ENCODE measurements at regions not wholly inside any gene's neighbourhood (a gene's known extent, or its start where the extent isn't known, plus 50 kb on each side); places are given as distances from the start of the nearest gene placed in this dataset.

DNA sequence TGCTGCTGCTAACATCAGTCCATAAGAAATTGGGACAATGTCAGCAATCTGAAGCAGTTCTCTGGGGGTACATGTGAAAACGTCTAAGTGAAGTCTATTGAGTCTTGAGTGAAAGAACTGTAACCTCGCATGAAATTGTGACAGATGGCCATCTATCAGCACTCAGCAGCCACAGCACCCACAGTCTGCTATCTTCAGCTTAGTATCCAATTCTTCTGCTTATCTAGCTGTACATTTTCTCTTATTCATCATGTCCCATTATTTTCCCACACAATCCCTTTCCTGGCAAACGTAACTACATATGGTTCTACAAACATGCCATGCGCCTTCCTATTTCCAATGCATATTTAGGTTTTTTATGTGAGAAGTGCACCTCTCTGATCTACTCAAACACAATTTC is 629.7 kb downstream of the NTRK3 start:
- Histone ChIP-seq H3K27ac (ENCODE audit: poor library complexity, severe bottlenecking) (no peak overlapping the region), H3K4me1 (ENCODE audit: insufficient read depth, poor library complexity, severe bottlenecking) (no peaks in the 10 kb centered on the region), H3K36me3 (ENCODE audit: low read depth) (no peaks in the 10 kb centered on the region), H3K27me3 (ENCODE audit: insufficient read depth, poor library complexity, severe bottlenecking) (no peaks in the 10 kb centered on the region), H3K4me3 (ENCODE audit: severe bottlenecking) (no peak overlapping the region), H3K9me3 (ENCODE audit: severe bottlenecking) (peaks cover 3% of the 10 kb centered on the region)
- TF ChIP-seq, protein P1, sequence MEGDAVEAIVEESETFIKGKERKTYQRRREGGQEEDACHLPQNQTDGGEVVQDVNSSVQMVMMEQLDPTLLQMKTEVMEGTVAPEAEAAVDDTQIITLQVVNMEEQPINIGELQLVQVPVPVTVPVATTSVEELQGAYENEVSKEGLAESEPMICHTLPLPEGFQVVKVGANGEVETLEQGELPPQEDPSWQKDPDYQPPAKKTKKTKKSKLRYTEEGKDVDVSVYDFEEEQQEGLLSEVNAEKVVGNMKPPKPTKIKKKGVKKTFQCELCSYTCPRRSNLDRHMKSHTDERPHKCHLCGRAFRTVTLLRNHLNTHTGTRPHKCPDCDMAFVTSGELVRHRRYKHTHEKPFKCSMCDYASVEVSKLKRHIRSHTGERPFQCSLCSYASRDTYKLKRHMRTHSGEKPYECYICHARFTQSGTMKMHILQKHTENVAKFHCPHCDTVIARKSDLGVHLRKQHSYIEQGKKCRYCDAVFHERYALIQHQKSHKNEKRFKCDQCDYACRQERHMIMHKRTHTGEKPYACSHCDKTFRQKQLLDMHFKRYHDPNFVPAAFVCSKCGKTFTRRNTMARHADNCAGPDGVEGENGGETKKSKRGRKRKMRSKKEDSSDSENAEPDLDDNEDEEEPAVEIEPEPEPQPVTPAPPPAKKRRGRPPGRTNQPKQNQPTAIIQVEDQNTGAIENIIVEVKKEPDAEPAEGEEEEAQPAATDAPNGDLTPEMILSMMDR (IDR thresholded peaks at IDR 0.05; ENCODE audit: poor library complexity, severe bottlenecking), result no peak
- no peak for ATAC-seq (ENCODE audit: low read depth)
- no peak for DNase-seq (ENCODE audit: low spot score)

DNA sequence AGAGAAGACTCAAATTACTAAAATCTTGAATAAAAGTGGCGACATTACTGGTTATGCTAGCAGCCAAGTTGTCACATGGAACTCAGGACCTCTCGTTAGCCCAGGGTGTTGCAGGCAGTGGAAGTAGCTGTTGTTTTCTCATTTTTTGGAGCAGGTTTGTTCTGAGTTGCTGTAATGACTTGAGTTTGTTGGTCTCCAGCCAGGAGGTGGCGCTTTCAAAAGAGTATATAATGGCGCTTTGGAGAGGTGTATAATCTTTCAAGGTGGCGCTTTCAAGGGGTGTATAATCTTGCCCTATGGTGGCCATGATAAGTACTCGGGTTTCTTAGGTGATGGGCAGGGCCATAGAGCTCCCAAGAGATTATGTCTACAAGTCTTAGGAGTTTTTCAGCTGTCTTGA is 632.7 kb downstream of the NTRK3 start:
- peaks cover 4% of the 10 kb centered on the region for H3K9me3 ChIP-seq (ENCODE audit: severe bottlenecking)
- no peak overlapping the region for H3K4me3 ChIP-seq (ENCODE audit: severe bottlenecking)
- no peaks in the 10 kb centered on the region for H3K27me3 ChIP-seq (ENCODE audit: insufficient read depth, poor library complexity, severe bottlenecking)
- peaks cover 3% of the 10 kb centered on the region for H3K4me1 ChIP-seq (ENCODE audit: insufficient read depth, poor library complexity, severe bottlenecking)
- ATAC-seq (ENCODE audit: low read depth) (no peak), DNase-seq (ENCODE audit: low spot score) (no peak)
- no peak overlapping the region for H3K27ac ChIP-seq (ENCODE audit: poor library complexity, severe bottlenecking)
- TF ChIP-seq, protein P1 (IDR thresholded peaks at IDR 0.05; ENCODE audit: poor library complexity, severe bottlenecking), result peak; percentile 43
- no peaks in the 10 kb centered on the region for H3K36me3 ChIP-seq (ENCODE audit: low read depth)

DNA sequence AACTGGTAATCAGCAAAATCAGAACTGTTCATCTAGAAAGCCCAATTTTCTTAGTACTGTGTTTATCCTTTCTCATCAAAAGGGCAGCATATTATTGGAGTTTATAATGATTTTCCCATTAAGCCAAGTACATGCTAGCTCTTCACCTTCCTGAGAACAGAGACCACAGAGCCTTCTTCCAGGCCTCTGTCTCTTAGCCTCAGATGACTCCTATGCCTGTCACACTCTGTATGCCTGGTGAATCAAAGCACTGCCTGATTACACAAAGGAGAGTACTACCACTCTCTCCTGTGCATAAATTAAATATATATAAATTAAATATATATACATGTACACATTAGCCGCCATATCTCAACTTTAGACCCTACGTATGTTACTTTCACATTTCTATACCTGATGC is 636.1 kb downstream of the NTRK3 start:
- DNase-seq (ENCODE audit: low spot score) (no peak), ATAC-seq (ENCODE audit: low read depth) (no peak; the same call in 2 of the 3 replicates)
- Histone ChIP-seq H3K4me1 (ENCODE audit: insufficient read depth, poor library complexity, severe bottlenecking) (peaks cover 3% of the 10 kb centered on the region), H3K4me3 (ENCODE audit: severe bottlenecking) (no peak overlapping the region), H3K9me3 (ENCODE audit: severe bottlenecking) (peaks cover 4% of the 10 kb centered on the region), H3K27ac (ENCODE audit: poor library complexity, severe bottlenecking) (no peak overlapping the region), H3K36me3 (ENCODE audit: low read depth) (no peaks in the 10 kb centered on the region), H3K27me3 (ENCODE audit: insufficient read depth, poor library complexity, severe bottlenecking) (no peaks in the 10 kb centered on the region)
- TF ChIP-seq, protein P1 (IDR thresholded peaks at IDR 0.05; ENCODE audit: poor library complexity, severe bottlenecking), result no peak

DNA sequence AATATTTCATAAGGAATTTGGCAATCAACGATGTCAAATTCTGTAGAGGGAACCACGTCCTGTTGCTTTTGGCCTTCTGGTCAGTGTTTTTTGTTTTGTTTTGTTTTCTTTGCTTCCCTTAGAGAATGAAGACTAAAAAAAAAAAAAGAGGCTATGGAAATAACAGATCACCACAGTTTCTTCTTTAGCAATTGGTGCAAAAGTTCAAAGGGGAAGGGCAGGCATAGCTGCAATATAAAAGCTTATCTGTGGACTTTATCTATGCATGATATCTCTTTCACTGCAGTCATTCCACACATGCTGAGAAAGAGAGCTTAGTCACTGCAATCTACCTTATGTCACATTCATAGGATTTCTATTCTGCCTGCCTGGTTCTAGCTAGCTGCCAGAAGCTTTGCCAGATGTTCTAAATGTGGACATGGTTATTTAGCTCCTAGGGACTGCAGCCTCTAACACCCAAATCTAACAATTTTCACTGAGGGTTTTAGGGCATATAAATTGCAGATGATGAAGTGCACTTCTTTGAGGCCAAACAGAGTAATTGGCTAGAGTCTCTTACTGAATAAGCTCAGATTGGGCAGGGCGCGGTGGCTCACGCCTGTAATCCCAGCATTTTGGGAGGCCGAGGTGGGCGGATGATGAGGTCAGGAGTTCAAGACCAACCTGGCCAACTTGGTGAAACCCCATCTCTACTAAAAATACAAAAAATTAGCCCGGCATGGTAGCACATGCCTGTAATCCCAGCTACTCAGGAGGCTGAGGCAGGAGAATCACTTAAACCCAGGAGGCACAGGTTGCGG is 637.2 kb downstream of the NTRK3 start:
- ATAC-seq (ENCODE audit: low read depth) (peak; percentile 86), DNase-seq (ENCODE audit: low spot score) (no peak)
- TF ChIP-seq, protein P1 (IDR thresholded peaks at IDR 0.05; ENCODE audit: poor library complexity, severe bottlenecking), result no peak
- H3K27ac ChIP-seq (ENCODE audit: poor library complexity, severe bottlenecking), result no peak overlapping the region
- H3K4me3 ChIP-seq (ENCODE audit: severe bottlenecking), result no peak overlapping the region
- peaks cover 3% of the 10 kb centered on the region for H3K4me1 ChIP-seq (ENCODE audit: insufficient read depth, poor library complexity, severe bottlenecking)
- no peaks in the 10 kb centered on the region for H3K27me3 ChIP-seq (ENCODE audit: insufficient read depth, poor library complexity, severe bottlenecking)
- peaks cover 4% of the 10 kb centered on the region for H3K9me3 ChIP-seq (ENCODE audit: severe bottlenecking)
- no peaks in the 10 kb centered on the region for H3K36me3 ChIP-seq (ENCODE audit: low read depth)

DNA sequence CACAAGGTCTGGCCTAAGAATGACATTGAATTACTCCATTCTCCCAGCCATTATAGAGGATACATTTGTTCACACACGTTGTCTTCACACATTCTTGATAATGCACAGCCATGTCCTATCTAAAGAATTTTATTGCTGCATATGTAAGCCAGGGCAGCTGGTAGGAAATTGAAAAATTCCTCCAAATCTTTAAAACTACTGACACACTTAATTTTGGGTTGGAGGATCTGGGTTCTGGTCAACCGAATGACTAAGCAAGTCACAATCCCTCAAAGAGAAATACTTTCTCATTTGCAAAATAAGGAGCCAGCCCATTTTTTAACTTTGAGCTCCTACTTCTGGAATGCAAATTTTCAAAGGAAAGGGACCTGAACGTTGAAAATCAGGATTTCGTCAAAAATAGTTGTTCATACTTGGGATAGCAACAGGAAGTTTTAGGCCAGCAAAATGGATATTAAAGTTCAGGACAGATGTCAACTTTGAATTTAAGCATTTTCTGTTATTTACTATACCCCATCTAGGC is 638.3 kb downstream of the NTRK3 start:
- Histone ChIP-seq H3K4me3 (ENCODE audit: severe bottlenecking) (no peak overlapping the region), H3K27ac (ENCODE audit: poor library complexity, severe bottlenecking) (no peak overlapping the region), H3K4me1 (ENCODE audit: insufficient read depth, poor library complexity, severe bottlenecking) (peaks cover 3% of the 10 kb centered on the region), H3K36me3 (ENCODE audit: low read depth) (no peaks in the 10 kb centered on the region), H3K9me3 (ENCODE audit: severe bottlenecking) (peaks cover 4% of the 10 kb centered on the region), H3K27me3 (ENCODE audit: insufficient read depth, poor library complexity, severe bottlenecking) (no peaks in the 10 kb centered on the region)
- TF ChIP-seq, protein P1 (IDR thresholded peaks at IDR 0.05; ENCODE audit: poor library complexity, severe bottlenecking), result no peak
- ATAC-seq (ENCODE audit: low read depth), result no peak
- DNase-seq (ENCODE audit: low spot score), result no peak

Data from RWPE2 (cell line).